Activated naive CD4-positive, alpha-beta T cell treated with anti-CD3 and anti-CD28 coated beads for 36 hours (primary cell): ENCODE measurements at regions not wholly inside any gene's neighbourhood (a gene's known extent, or its start where the extent isn't known, plus 50 kb on each side); places are given as distances from the start of the nearest gene placed in this dataset.
"Not testable (repeated sequence)": the region's sequence is repeated elsewhere in the genome, so short reads cannot be mapped to it uniquely, and the experiment has no call there.

Experiments used
- CTCF ChIA-PET: fragments of 350-600 bp; sonication (Branson Sonifier 250); formaldehyde crosslinking; loops from one replicate; lab custom pipeline; 2021; ENCODE audit warnings: antibody characterized with exemption; lab: Charles Lee
- DNase-seq: peaks from one replicate; pipeline ENCODE4 v3.0.0-alpha.2; 2020
- H3K27ac Mint-ChIP-seq: one replicate; pipeline ENCODE4 v1.8.0; 2021; ENCODE audit warnings: mild to moderate bottlenecking, mixed read lengths
- H3K27me3 Mint-ChIP-seq: one replicate; pipeline ENCODE4 v1.8.0; 2021; ENCODE audit warnings: low read depth, mixed read lengths
- H3K36me3 Mint-ChIP-seq: one replicate; pipeline ENCODE4 v1.8.0; 2021; ENCODE audit warnings: low read depth, mixed read lengths
- H3K4me1 Mint-ChIP-seq: one replicate; pipeline ENCODE4 v1.8.0; 2021; ENCODE audit warnings: low read depth, mixed read lengths
- H3K4me3 Mint-ChIP-seq: one replicate; pipeline ENCODE4 v1.8.0; 2021; ENCODE audit warnings: mild to moderate bottlenecking, moderate library complexity, mixed read lengths
- H3K9me3 Mint-ChIP-seq: one replicate; pipeline ENCODE4 v1.8.0; 2021; ENCODE audit warnings: mixed read lengths
- intact Hi-C: fragments of 100-400 bp; cut with micrococcal nuclease; formaldehyde crosslinking; loops from one replicate; pipeline ENCODE4 v1.15.1; 2023

DNA sequence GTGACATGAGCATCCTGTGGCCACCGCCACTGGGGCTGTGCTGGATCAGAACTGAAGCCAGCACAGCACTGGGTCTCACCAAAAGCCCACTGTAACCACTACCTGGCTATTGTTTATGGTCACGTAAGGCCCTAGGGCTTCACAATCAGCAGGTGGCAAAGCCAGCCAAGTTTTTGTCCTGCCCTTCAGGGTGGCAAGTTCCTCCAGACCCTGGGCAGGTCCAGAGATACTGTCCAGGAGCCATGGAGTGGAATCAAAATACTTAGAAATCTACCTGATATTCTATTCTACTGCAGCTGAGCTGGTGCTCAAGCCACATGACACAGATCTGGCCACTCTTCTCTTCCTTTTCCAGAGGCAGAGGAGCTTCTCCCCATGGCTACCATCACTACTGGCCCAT is 121.2 kb upstream of the CXXC4 start:
- DNase-seq: no peak
- Mint-ChIP-seq H3K27ac (no peak overlapping the region), H3K9me3 (peaks cover 5% of the 10 kb centered on the region), H3K36me3 (no peaks in the 10 kb centered on the region), H3K27me3 (no peaks in the 10 kb centered on the region), H3K4me1 (no peaks in the 10 kb centered on the region), H3K4me3 (no peak overlapping the region)
- intact Hi-C loops: no loop called here
- CTCF ChIA-PET: no interaction called here

DNA sequence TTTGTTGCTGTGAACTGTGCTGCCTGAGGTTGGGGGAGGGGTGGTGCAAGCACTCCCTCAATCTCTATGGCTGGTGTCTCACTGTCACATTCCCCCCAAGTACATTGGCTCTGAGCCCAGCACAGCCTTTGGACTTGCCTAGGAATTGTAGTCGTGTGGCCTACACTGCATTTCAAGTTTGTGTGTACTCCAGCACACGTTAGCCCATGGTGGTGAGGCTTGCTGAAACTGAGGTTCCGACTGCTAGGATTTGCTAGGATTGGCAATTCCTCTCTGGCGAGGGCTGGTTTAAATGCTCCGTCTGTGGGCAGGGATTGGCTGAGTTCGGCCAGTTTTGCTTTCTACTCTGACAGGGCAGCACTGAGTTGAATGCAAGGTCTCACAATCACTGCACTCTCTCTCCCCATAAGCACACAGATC is 121.7 kb upstream of the CXXC4 start:
- no peak for DNase-seq
- no peaks in the 10 kb centered on the region for H3K27me3 Mint-ChIP-seq
- H3K4me1 Mint-ChIP-seq: no peaks in the 10 kb centered on the region
- H3K27ac Mint-ChIP-seq: no peak overlapping the region
- peaks cover 5% of the 10 kb centered on the region for H3K9me3 Mint-ChIP-seq
- H3K36me3 Mint-ChIP-seq: no peaks in the 10 kb centered on the region
- H3K4me3 Mint-ChIP-seq: no peak overlapping the region
- intact Hi-C loops: no loop called here
- CTCF ChIA-PET: no interaction called here

DNA sequence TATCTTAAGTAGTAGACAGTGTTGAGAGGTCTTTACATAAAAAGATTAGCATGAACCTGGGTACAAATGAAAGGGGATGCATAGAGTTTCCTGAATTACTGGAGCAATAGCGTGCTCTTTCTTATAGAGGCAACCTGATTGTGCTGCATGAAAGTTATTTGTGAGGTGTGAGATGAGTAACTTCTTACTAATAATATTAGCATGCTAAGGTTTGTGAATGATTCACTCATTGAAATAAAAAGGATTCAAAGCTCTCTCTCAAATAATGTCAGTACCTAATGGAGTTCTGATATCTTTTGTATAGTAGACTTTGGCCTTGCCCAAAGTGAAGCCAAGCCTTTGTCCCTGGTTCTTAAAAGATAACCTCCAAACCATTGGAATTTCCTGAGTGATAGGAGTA is 131.0 kb upstream of the CXXC4 start:
- intact Hi-C loops: no loop called here
- Mint-ChIP-seq H3K9me3 (no peaks in the 10 kb centered on the region), H3K27ac (no peak overlapping the region), H3K4me3 (no peak overlapping the region), H3K4me1 (no peaks in the 10 kb centered on the region), H3K27me3 (no peaks in the 10 kb centered on the region), H3K36me3 (no peaks in the 10 kb centered on the region)
- CTCF ChIA-PET: no interaction called here
- no peak for DNase-seq

DNA sequence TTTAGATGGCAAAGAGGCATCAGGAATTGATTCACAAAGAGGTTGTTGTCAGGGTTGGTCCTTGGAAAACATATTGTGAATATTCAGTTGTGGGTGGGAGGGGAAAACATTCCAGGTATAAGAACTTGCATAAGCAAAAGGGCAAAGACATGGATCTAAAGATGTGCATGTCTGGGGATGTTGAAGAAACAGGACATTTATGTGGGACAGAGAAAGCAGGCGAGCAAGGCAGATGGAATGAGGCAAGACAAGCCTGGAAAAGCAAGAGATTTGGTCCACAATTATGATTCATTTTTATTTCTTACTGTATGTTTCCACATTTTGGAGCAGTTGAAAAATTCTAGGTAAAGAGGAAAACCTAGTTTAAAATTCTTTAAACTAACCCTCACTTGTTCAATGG is 134.9 kb upstream of the CXXC4 start:
- intact Hi-C loops: no loop called here
- Mint-ChIP-seq H3K36me3 (no peaks in the 10 kb centered on the region), H3K9me3 (no peaks in the 10 kb centered on the region), H3K27ac (no peak overlapping the region), H3K27me3 (no peaks in the 10 kb centered on the region), H3K4me1 (no peaks in the 10 kb centered on the region), H3K4me3 (no peak overlapping the region)
- DNase-seq: no peak
- CTCF ChIA-PET: no interaction called here

DNA sequence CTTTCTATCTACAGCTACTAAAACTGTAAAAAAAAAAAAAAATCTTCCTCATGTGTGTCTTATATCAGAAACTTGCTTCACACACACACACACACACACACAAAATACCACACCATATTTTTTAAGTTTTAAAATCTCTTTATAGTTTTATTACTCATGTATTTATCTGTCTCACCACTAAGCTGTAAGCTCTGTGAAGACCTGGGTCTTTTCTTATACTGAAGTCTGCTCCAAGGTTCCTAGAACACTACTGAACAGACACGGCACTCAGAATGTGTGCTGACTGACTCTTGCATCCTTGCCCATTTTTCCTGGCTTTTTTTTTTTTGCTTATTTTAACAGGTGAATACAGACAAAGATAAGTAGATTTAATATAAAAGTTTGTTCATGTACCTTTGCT is 135.6 kb upstream of the CXXC4 start:
- Mint-ChIP-seq H3K36me3 (no peaks in the 10 kb centered on the region), H3K27ac (no peak overlapping the region), H3K27me3 (no peaks in the 10 kb centered on the region), H3K9me3 (no peaks in the 10 kb centered on the region), H3K4me1 (no peaks in the 10 kb centered on the region), H3K4me3 (no peak overlapping the region)
- intact Hi-C loops: no loop called here
- DNase-seq: no peak
- CTCF ChIA-PET: no interaction called here

DNA sequence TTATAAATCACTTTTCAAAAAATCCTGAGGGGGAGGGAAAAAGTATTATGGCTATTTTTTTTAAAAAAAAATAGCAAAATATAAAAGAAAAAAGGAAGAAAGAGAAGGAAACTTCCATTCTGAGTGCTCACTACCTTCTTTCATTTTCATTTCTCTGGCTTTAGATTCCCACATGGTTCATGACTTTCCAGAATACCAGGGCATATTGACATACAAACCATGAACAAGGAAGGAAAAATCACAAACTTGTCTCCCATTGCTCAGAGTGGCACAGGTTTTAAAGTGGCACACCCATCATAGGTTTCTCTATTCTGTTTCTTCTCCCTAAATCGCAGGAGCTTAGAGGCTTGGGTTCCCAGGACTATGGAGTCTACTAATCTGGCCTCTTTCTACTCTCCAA is 136.3 kb upstream of the CXXC4 start:
- H3K4me1 Mint-ChIP-seq: no peaks in the 10 kb centered on the region
- intact Hi-C loops: no loop called here
- H3K27ac Mint-ChIP-seq: no peak overlapping the region
- CTCF ChIA-PET: no interaction called here
- no peaks in the 10 kb centered on the region for H3K36me3 Mint-ChIP-seq
- no peaks in the 10 kb centered on the region for H3K27me3 Mint-ChIP-seq
- no peak overlapping the region for H3K4me3 Mint-ChIP-seq
- H3K9me3 Mint-ChIP-seq: no peaks in the 10 kb centered on the region
- DNase-seq: no peak

DNA sequence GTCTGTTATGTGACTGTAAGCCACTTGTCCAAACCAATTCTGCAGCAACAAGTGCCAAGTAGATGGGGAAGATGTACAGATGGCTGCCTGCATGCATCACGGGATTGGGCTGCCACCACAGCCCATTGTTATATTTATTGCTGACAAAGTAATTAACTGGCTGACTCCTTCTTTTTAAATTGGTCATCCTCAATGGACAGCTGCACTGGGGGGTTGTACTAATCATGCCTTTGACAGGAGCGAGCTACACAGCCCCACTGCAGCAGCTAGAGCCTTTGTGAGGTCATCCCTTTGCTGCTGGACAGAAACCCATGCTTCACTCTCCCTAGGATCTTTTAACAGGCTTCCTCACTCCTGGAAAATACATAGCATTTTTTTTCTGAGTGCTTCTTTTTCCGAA is 146.7 kb upstream of the CXXC4 start:
- Mint-ChIP-seq H3K27me3 (no peaks in the 10 kb centered on the region), H3K4me3 (no peak overlapping the region), H3K9me3 (no peaks in the 10 kb centered on the region), H3K27ac (no peak overlapping the region), H3K36me3 (no peaks in the 10 kb centered on the region), H3K4me1 (no peaks in the 10 kb centered on the region)
- intact Hi-C loops: no loop called here
- CTCF ChIA-PET: no interaction called here
- DNase-seq: no peak

DNA sequence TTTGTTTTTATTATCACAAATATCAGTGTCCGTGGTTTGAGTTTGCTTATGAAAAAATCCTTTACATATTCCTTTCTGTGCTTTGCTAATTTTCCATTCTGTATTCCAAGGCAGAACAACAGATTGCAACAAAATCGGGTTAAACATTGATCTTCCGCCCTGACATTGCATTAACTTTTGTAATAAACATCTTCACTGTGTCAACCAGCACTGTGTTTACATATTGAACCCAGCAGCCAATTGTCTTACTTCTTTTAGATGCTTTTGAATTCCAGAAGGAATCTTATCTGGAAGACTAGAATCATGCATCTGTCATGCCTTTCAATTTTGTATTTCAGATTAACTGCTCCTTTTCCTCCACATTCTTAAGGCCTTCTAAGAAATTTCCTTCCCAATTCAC is 147.8 kb upstream of the CXXC4 start:
- Mint-ChIP-seq H3K27me3 (no peaks in the 10 kb centered on the region), H3K27ac (no peak overlapping the region), H3K36me3 (no peaks in the 10 kb centered on the region), H3K4me1 (no peaks in the 10 kb centered on the region), H3K9me3 (no peaks in the 10 kb centered on the region), H3K4me3 (no peak overlapping the region)
- intact Hi-C loops: no loop called here
- CTCF ChIA-PET: no interaction called here
- DNase-seq: no peak

DNA sequence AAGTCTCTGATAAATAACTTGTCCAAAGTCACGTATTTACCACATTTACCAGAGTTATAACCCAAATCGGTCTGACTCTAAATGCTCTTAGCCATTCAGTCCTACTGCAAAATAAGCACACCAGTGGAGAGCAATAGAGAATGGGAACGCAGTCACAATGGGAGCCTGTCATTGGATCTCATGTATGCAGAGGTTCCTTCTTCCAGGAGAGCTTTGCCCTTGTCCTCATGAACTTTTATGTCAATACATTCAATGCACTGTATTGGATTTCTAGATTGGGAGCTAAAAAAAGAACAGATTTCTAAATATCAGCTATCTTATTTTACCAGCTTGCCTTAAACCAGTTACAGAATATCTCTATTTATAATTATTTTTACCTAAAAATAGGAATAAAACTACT is 149.1 kb upstream of the CXXC4 start:
- Mint-ChIP-seq H3K36me3 (no peaks in the 10 kb centered on the region), H3K9me3 (no peaks in the 10 kb centered on the region), H3K27me3 (no peaks in the 10 kb centered on the region), H3K27ac (no peak overlapping the region), H3K4me3 (no peak overlapping the region), H3K4me1 (no peaks in the 10 kb centered on the region)
- CTCF ChIA-PET: no interaction called here
- intact Hi-C loops: no loop called here
- DNase-seq: no peak

DNA sequence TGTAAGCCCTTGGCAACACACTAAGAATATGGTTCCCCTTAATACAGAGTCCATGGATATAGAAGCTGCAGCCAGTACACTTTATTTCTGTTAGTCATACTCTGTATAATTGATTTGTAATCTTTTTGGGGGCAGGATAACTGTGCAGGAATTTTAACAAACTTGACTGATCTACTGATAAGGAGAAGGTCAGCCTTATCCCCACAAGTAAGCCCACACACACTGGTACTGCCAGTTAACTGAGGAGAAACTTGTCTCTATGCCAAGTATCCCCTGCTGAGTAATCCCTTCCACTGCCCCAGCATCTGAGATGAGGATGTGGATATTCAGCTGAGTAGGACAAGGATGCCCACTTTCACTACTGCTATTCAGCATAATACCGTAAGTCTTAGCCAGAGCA is 154.9 kb upstream of the CXXC4 start:
- Mint-ChIP-seq H3K27me3 (no peaks in the 10 kb centered on the region), H3K27ac (no peak overlapping the region), H3K36me3 (no peaks in the 10 kb centered on the region), H3K4me3 (no peak overlapping the region), H3K9me3 (peaks cover 3% of the 10 kb centered on the region), H3K4me1 (no peaks in the 10 kb centered on the region)
- CTCF ChIA-PET: no interaction called here
- intact Hi-C loops: no loop called here
- DNase-seq: no peak

DNA sequence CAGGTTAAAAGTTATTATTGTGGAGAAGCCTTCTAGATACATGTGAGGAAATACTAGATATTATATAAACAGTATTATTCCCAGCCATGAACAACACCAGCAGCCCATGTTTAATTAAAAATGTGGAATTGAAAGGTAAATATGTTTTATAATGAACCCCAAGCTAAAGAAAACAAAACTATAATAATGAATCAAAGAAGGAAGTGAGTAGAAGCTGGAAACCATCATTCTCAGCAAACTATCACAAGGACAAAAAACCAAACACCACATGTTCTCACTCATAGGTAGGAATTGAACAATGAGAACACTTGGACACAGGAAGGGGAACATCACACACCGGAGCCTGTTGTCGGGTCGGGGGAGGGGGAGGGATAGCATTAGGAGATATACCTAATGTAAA is 167.6 kb upstream of the CXXC4 start:
- H3K27me3 Mint-ChIP-seq, H3K27ac Mint-ChIP-seq, H3K4me1 Mint-ChIP-seq, intact Hi-C loops, H3K4me3 Mint-ChIP-seq, H3K9me3 Mint-ChIP-seq, H3K36me3 Mint-ChIP-seq, DNase-seq, CTCF ChIA-PET: not testable (repeated sequence)

DNA sequence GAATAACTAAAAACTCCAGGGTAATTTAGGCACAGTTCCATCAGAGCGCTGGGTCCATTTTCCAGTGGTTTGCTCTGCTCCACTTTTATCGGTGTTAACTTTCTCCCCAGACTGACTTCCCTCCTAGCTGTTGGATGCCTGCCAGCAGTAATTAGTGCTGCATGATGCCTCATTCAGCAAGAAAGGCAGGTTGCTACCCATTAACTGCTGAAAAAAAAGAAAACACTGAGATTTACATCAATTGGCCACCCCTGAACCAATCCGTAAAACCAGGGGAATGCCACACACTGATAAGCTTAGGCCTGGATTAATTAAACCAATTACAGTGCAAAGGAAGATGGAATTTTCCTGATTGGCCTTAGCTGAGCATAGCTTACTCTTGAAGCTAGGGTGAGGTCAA is 182.4 kb upstream of the CXXC4 start:
- CTCF ChIA-PET: no interaction called here
- Mint-ChIP-seq H3K27me3 (no peaks in the 10 kb centered on the region), H3K4me1 (no peaks in the 10 kb centered on the region), H3K36me3 (no peaks in the 10 kb centered on the region), H3K4me3 (no peak overlapping the region), H3K9me3 (no peaks in the 10 kb centered on the region), H3K27ac (no peak overlapping the region)
- DNase-seq: no peak
- intact Hi-C loops: no loop called here

DNA sequence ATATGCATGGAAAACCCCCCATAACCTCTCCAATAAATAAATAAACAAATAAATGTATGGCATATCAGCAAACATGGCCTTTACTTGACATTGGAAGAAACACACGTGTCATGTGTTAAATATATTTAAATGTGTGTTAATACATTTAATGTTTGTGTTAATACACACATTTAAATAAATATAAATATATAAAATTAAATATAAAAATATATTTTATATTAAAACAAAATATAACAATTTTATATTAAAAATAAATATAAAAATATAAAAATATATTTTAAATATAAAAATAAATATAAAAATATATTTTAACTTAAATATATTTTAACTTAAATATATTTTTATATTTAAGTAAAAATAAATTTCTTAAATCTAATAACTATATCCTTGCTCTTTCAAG is 187.6 kb upstream of the CXXC4 start:
- Mint-ChIP-seq H3K4me3 (no peak overlapping the region), H3K4me1 (no peaks in the 10 kb centered on the region), H3K9me3 (peaks cover 4% of the 10 kb centered on the region), H3K27me3 (no peaks in the 10 kb centered on the region), H3K36me3 (no peaks in the 10 kb centered on the region), H3K27ac (no peak overlapping the region)
- DNase-seq: no peak
- intact Hi-C loops: no loop called here
- CTCF ChIA-PET: no interaction called here

DNA sequence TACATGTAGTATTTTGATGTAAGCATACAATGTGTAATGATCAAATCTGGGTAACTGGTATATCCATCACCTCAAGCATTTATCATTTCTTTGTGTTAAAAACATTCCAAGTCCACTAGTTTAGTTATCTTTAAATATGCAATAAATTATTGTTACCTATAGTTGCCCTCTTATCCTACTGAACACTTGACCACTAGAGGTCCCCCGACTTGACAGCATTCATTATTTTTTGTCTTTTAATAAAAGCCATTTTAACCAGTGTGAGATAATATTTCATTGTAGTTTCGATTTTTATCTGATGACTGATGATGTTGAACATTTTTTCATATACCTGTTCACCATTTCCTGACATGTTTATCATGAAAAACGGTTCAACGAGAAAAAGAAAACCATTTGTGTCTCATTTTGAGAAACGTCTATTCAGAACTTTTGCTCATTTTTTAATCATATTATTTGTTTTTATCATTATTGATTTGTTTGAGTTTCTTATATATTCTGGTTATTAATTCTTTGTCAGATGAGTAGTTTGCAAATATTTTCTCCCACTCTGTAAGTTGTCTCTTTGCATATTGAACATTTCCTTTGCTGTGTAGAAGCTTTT is 199.0 kb upstream of the CXXC4 start:
- Mint-ChIP-seq H3K27ac (no peak overlapping the region), H3K4me1 (no peaks in the 10 kb centered on the region), H3K27me3 (no peaks in the 10 kb centered on the region), H3K4me3 (no peak overlapping the region), H3K9me3 (peaks cover 2% of the 10 kb centered on the region), H3K36me3 (no peaks in the 10 kb centered on the region)
- intact Hi-C loops: no loop called here
- DNase-seq: no peak
- CTCF ChIA-PET: no interaction called here
